ENCODE measurements at regions not wholly inside any gene's neighbourhood (a gene's known extent, or its start where the extent isn't known, plus 50 kb on each side); places are given as distances from the start of the nearest gene placed in this dataset.

GRCh38 chr1:78283691-78284090, 207.1 kb upstream of the PTGFR start:
- no peak for TF ChIP-seq POLR2A (IDR thresholded peaks at IDR 0.05)
- TF ChIP-seq CTCF (IDR thresholded peaks at IDR 0.05): no peak

Measured in prostate gland (tissue), 2 donors.